ENCODE measurements at regions not wholly inside any gene's neighbourhood (a gene's known extent, or its start where the extent isn't known, plus 50 kb on each side); places are given as distances from the start of the nearest gene placed in this dataset.

- H3K9me3 Mint-ChIP-seq (ENCODE audit: low read depth), result no peaks in the 10 kb centered on the region
- no peak overlapping the region for H3K4me3 Mint-ChIP-seq (ENCODE audit: low read depth)
- H3K27ac Mint-ChIP-seq, result no peak overlapping the region
- H3K4me1 Mint-ChIP-seq (ENCODE audit: low read depth), result no peaks in the 10 kb centered on the region
- no peak for DNase-seq (ENCODE audit: low spot score, unreplicated experiment)
- H3K36me3 Mint-ChIP-seq (ENCODE audit: insufficient read depth), result no peaks in the 10 kb centered on the region
- H3K27me3 Mint-ChIP-seq, result peaks cover 3% of the 10 kb centered on the region
- no peak for TF ChIP-seq CTCF (IDR thresholded peaks at IDR 0.05; ENCODE audit: unreplicated experiment)
These were observed 133.3 kb upstream of the SPTLC3 start for GRCh38 chr20:12875510-12875909.

- no peak for DNase-seq (ENCODE audit: low spot score, unreplicated experiment)
- TF ChIP-seq CTCF (IDR thresholded peaks at IDR 0.05; ENCODE audit: unreplicated experiment), result no peak
- Mint-ChIP-seq H3K27me3 (peaks cover 6% of the 10 kb centered on the region), H3K9me3 (ENCODE audit: low read depth) (no peaks in the 10 kb centered on the region), H3K4me1 (ENCODE audit: low read depth) (no peaks in the 10 kb centered on the region), H3K36me3 (ENCODE audit: insufficient read depth) (no peaks in the 10 kb centered on the region), H3K4me3 (ENCODE audit: low read depth) (no peak overlapping the region), H3K27ac (no peak overlapping the region)
These were observed 125.8 kb upstream of the SPTLC3 start for GRCh38 chr20:12882832-12883506.

GRCh38 chr20:12883507-12883885, 125.3 kb upstream of the SPTLC3 start:
- TF ChIP-seq CTCF (IDR thresholded peaks at IDR 0.05; ENCODE audit: unreplicated experiment), result no peak
- DNase-seq (ENCODE audit: low spot score, unreplicated experiment), result no peak
- H3K27ac Mint-ChIP-seq, result no peak overlapping the region
- H3K36me3 Mint-ChIP-seq (ENCODE audit: insufficient read depth), result no peaks in the 10 kb centered on the region
- no peaks in the 10 kb centered on the region for H3K4me1 Mint-ChIP-seq (ENCODE audit: low read depth)
- no peak overlapping the region for H3K4me3 Mint-ChIP-seq (ENCODE audit: low read depth)
- no peaks in the 10 kb centered on the region for H3K9me3 Mint-ChIP-seq (ENCODE audit: low read depth)
- peaks cover 6% of the 10 kb centered on the region for H3K27me3 Mint-ChIP-seq

- no peak overlapping the region for H3K4me3 Mint-ChIP-seq (ENCODE audit: low read depth)
- DNase-seq (ENCODE audit: low spot score, unreplicated experiment), result no peak
- H3K36me3 Mint-ChIP-seq (ENCODE audit: insufficient read depth), result no peaks in the 10 kb centered on the region
These were observed 122.0 kb upstream of the SPTLC3 start for GRCh38 chr20:12886618-12887363.

GRCh38 chr20:12891643-12892042, 117.1 kb upstream of the SPTLC3 start:
- no peaks in the 10 kb centered on the region for H3K36me3 Mint-ChIP-seq (ENCODE audit: insufficient read depth)
- H3K27me3 Mint-ChIP-seq, result no peaks in the 10 kb centered on the region
- no peak for TF ChIP-seq CTCF (IDR thresholded peaks at IDR 0.05; ENCODE audit: unreplicated experiment)
- no peak overlapping the region for H3K27ac Mint-ChIP-seq
- H3K4me3 Mint-ChIP-seq (ENCODE audit: low read depth), result no peak overlapping the region
- DNase-seq (ENCODE audit: low spot score, unreplicated experiment), result no peak
- H3K4me1 Mint-ChIP-seq (ENCODE audit: low read depth), result peaks cover 24% of the 10 kb centered on the region
- peaks cover 11% of the 10 kb centered on the region for H3K9me3 Mint-ChIP-seq (ENCODE audit: low read depth)

More at GRCh38 chr20:12886618-12887363, 122.0 kb upstream of the SPTLC3 start:
- H3K27ac Mint-ChIP-seq, result no peak overlapping the region
- TF ChIP-seq CTCF (IDR thresholded peaks at IDR 0.05; ENCODE audit: unreplicated experiment), result no peak
- H3K9me3 Mint-ChIP-seq (ENCODE audit: low read depth), result peaks cover 8% of the 10 kb centered on the region
- H3K4me1 Mint-ChIP-seq (ENCODE audit: low read depth), result peaks cover 2% of the 10 kb centered on the region
- H3K27me3 Mint-ChIP-seq, result peaks cover 3% of the 10 kb centered on the region

Measured in progenitor cell of endocrine pancreas (in vitro differentiated cells).